Choroid plexus epithelial cell (primary cell): ENCODE measurements at regions not wholly inside any gene's neighbourhood (a gene's known extent, or its start where the extent isn't known, plus 50 kb on each side); places are given as distances from the start of the nearest gene placed in this dataset.

Experiments used
- DNase-seq: peaks from one replicate; pipeline ENCODE4 v3.0.0-alpha.2; 2010; ENCODE audit warnings: low read depth
- H3K4me3 ChIP-seq: 2 replicates; pipeline ENCODE4 v1.5.1; 2011; ENCODE audit warnings: low read depth, mild to moderate bottlenecking, control low read depth, low read length, moderate library complexity
- TF ChIP-seq, protein P1 (sequence below): conservative IDR thresholded peaks from 2 replicates; pipeline ENCODE4 v1.5.1; 2011; ENCODE audit warnings: low read depth, mild to moderate bottlenecking, control low read depth, inconsistent platforms, low read length, moderate library complexity

DNA sequence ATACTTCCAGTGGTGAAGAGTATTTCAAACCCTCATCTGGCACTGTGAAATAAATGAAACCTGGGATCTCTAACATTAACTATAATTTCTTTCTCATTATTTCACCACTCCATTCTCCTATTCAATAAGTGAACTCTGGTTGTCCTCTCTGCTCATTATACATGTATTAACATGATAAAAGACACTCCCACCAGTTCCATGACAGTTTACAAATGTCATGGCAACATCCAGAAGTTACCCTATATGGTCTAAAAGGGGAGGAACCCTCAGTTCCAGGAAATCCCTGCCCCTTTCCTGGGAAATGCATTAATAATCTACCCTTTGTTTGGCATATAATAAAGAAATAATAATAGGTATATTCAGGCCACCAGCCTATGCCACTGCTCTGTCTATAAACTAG lies 62.7 kb upstream of the BRINP3 start:
- TF ChIP-seq, protein P1, sequence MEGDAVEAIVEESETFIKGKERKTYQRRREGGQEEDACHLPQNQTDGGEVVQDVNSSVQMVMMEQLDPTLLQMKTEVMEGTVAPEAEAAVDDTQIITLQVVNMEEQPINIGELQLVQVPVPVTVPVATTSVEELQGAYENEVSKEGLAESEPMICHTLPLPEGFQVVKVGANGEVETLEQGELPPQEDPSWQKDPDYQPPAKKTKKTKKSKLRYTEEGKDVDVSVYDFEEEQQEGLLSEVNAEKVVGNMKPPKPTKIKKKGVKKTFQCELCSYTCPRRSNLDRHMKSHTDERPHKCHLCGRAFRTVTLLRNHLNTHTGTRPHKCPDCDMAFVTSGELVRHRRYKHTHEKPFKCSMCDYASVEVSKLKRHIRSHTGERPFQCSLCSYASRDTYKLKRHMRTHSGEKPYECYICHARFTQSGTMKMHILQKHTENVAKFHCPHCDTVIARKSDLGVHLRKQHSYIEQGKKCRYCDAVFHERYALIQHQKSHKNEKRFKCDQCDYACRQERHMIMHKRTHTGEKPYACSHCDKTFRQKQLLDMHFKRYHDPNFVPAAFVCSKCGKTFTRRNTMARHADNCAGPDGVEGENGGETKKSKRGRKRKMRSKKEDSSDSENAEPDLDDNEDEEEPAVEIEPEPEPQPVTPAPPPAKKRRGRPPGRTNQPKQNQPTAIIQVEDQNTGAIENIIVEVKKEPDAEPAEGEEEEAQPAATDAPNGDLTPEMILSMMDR, result no peak
- H3K4me3 ChIP-seq, result no peak overlapping the region
- DNase-seq, result no peak

DNA sequence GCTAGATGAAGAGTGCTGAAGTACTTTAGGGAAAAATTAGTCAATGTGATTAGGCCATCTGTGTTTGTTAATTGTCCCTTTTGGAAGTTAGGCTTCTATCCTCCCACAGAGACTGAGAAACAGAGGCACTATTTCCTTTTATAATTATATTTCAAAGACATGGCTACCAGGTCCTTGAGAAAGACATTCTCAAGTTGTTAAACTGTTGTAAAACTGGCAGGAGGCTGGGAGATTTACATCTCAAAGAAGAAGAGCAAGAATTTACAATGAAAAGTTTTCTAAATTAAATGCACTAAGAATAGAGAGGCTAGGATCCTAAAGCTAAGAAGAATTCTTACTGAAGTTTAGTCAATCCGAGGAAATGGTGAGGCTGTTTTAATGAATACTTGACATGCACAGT lies 74.0 kb upstream of the BRINP3 start:
- no peak for DNase-seq
- TF ChIP-seq, protein P1, result no peak
- no peak overlapping the region for H3K4me3 ChIP-seq

DNA sequence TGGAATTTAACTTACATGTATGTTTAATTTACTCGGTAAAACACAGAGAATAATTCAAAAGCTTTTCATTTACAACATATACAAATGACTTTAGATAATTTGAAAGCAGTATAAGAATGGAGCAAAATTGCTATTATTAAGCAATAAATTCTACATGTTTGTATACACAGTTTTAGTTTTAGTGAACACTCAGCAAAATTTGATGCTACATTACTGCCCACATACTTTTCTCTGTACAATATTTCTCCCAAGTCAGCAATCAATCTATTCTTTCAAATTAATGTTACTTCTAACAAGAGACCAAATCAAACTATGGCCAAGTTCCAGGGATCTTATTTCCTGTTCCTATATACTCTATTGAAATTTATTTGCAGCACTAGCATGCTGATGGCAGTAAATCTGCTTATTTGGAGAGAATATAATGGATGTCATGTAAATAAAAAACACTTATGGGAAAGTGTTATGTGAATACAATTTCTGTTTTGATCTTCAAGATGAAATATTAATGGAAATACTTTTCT lies 82.6 kb upstream of the BRINP3 start:
- TF ChIP-seq, protein P1, result no peak
- DNase-seq, result no peak
- H3K4me3 ChIP-seq, result no peak overlapping the region

- no peak for DNase-seq
- TF ChIP-seq, protein P1, result no peak
- H3K4me3 ChIP-seq, result no peak overlapping the region
Observed at GRCh38 chr1:190563230-190563629, 85.6 kb upstream of the BRINP3 start.

DNA sequence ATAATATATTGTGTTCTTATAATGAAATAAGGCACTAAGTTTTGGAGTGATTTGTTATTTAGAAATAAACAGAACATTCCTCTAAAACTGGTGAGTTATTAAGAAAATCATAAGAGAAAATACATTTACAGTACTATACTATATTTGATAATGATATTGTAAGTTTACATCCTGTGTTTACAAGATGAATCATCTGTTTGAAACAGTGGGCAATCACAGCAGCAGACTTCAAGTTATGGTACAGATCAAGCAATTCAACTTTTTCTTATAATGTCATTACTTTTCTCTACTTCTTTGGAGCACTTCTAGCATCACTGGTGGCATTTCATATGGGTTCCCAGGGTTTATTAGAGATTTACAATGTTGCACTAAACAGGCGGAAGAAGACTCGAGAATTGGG lies 86.5 kb upstream of the BRINP3 start:
- TF ChIP-seq, protein P1, result no peak
- no peak for DNase-seq
- no peak overlapping the region for H3K4me3 ChIP-seq

- TF ChIP-seq, protein P1, result no peak
- H3K4me3 ChIP-seq, result no peak overlapping the region
- DNase-seq, result no peak
Observed at GRCh38 chr1:190578017-190578416, 100.4 kb upstream of the BRINP3 start.

DNA sequence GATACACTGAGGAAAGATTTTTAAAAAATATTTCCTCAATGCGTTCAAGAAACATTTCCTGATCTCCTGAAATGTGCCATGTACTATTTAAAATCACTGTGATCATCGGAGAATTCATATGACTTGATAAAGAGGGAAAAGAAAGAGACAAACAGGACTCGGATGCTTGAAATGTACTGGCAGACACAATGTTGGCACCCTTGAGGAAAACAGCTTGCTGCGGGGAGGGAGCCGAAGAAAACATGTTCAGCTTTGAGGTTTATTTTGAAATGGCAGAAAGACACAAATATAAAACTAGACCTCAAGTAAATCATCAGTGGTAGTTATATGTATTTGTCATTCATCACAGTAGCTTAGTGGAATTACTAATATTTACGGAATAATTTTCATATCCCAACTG lies 100.9 kb upstream of the BRINP3 start:
- no peak overlapping the region for H3K4me3 ChIP-seq
- DNase-seq, result no peak
- TF ChIP-seq, protein P1, result no peak
